ENCODE measurements at regions not wholly inside any gene's neighbourhood (a gene's known extent, or its start where the extent isn't known, plus 50 kb on each side); places are given as distances from the start of the nearest gene placed in this dataset.

DNA sequence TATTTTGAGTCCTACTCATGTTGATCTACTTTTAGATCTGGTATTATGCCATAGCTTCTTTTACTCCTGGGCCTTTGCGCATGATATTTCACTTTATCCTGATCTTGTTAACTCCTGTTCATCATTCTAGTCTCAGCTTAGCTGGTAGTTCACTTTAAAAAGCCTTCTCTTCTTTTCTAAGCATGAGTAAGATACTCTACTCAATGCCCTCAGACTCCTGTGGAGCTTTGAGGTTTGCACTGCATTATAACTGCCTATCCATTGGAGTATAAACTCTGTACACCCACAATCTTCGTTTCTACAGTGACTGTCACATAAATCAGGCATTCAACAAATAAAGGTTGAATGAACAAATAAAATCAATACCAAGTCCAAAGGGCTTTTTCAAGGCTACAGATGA, 357.9 kb upstream of the KCNH8 start:
- TF ChIP-seq, protein P1, sequence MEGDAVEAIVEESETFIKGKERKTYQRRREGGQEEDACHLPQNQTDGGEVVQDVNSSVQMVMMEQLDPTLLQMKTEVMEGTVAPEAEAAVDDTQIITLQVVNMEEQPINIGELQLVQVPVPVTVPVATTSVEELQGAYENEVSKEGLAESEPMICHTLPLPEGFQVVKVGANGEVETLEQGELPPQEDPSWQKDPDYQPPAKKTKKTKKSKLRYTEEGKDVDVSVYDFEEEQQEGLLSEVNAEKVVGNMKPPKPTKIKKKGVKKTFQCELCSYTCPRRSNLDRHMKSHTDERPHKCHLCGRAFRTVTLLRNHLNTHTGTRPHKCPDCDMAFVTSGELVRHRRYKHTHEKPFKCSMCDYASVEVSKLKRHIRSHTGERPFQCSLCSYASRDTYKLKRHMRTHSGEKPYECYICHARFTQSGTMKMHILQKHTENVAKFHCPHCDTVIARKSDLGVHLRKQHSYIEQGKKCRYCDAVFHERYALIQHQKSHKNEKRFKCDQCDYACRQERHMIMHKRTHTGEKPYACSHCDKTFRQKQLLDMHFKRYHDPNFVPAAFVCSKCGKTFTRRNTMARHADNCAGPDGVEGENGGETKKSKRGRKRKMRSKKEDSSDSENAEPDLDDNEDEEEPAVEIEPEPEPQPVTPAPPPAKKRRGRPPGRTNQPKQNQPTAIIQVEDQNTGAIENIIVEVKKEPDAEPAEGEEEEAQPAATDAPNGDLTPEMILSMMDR (IDR thresholded peaks at IDR 0.05; ENCODE audit: borderline replicate concordance, insufficient read depth, low read depth, low read length) = no peak
- no peak overlapping the region for H3K4me3 ChIP-seq (ENCODE audit: low read depth, low read length)

DNA sequence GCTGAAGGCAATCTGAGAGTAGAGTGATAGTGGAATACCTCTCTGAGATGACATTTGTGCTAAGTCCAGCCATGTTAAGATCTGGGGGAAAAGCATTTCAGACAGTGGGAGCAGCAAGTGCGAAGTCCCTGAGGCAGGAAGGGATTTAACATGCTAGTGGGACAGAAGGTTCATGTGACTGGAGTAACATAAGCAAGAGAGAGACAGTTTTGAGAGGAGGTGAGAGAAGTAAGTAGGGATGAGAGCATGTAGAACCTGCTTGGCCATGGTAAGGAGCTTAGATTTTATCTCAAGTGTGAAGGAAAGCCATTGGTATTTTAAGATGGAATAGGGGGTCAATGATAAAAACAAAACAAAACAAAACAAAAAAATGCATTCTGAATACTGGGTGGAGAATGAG, 358.6 kb upstream of the KCNH8 start:
- TF ChIP-seq, protein P1 (IDR thresholded peaks at IDR 0.05; ENCODE audit: borderline replicate concordance, insufficient read depth, low read depth, low read length) = no peak
- H3K4me3 ChIP-seq (ENCODE audit: low read depth, low read length) = no peak overlapping the region

DNA sequence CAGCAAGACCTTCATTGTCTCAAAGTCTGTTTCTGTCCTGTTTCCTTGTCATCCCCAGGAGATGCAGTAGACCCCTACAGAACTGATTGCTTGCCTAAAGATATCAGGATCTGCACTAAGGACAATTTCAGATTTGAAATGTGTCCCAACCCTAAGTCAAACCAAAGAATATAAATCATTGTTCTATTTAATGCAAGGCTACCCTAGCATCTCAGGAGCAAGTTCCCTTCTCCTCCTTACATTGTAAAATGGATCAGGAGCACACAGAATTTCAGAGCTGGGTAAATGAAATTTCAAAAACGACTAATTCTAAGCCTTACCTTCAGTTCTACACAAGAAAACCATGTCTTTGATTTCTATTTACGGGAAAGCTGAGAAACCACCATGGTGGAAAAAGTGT, 360.9 kb upstream of the KCNH8 start:
- no peak overlapping the region for H3K4me3 ChIP-seq (ENCODE audit: low read depth, low read length)
- TF ChIP-seq, protein P1 (IDR thresholded peaks at IDR 0.05; ENCODE audit: borderline replicate concordance, insufficient read depth, low read depth, low read length) = no peak

DNA sequence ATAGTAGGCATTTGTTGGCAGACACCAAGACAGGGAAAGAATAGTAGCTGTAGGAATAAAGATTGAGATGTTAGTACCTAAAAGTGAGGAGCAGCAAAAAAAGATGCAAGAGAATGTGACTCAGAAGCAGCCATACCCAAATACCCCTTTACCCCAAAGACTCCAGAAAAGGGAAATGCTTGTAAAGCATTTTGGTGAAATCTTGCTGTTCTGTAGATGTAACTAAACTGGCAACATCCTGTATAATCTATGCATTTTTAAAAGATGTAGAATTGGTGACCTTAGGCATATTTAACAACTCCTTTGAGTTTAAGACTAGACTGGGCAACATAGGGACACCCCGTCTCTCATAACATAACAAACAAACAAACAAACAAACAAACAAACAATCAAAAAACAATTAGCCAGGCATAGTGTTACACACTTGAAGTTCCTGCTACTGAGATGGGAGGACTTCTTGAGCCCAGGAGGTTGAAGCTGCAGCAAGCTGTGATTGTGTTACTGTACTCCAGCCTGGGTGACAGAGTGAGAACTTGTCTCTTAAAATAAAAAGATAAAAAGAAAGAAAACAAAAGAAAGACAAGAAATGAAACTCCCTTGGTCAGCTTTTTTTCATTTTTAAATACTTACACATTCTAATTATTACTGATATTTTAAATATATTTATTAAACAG, 361.5 kb upstream of the KCNH8 start:
- TF ChIP-seq, protein P1 (IDR thresholded peaks at IDR 0.05; ENCODE audit: borderline replicate concordance, insufficient read depth, low read depth, low read length) = no peak
- no peak overlapping the region for H3K4me3 ChIP-seq (ENCODE audit: low read depth, low read length)

DNA sequence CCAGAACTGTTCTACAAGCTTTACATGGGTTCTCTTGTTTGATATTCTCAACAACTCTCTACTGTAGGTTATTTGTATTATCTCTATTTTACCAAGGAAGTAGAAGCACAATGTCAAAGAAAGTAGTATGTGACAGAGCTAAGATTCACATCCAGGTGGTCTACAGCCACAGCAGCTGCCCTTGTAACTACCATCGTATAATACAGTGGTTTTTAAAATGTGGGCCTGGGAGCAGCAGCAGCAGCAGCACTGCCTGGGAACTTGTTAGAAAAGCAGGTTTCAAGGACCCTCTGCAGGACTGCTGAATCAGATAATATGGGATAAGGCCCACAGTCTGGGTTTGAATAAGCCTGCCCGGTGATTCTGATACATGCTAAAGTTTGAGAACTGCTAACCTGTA, 357.1 kb upstream of the SATB1 start:
- H3K4me3 ChIP-seq (ENCODE audit: low read depth, low read length) = no peak overlapping the region
- TF ChIP-seq, protein P1 (IDR thresholded peaks at IDR 0.05; ENCODE audit: borderline replicate concordance, insufficient read depth, low read depth, low read length) = no peak

DNA sequence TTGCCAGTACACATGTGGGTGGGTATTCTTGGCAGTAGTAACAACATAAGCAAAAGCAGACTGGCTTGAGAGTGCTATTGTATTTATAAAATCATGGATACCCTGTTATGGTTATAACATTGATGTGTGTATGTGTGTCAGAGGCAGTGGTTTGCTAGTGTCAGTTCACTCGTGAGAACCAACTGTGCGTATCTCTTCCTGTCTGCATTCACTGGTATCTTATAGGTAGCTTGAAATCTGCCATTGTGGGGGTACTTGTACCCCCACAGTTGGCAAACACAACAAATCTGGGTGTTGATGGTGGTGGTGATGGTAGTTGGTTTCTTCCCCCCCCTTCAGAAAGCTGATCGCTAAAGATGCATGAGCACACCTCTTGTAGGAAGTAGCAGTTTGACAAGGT, 355.8 kb upstream of the SATB1 start:
- TF ChIP-seq, protein P1 (IDR thresholded peaks at IDR 0.05; ENCODE audit: borderline replicate concordance, insufficient read depth, low read depth, low read length) = no peak
- no peak overlapping the region for H3K4me3 ChIP-seq (ENCODE audit: low read depth, low read length)

DNA sequence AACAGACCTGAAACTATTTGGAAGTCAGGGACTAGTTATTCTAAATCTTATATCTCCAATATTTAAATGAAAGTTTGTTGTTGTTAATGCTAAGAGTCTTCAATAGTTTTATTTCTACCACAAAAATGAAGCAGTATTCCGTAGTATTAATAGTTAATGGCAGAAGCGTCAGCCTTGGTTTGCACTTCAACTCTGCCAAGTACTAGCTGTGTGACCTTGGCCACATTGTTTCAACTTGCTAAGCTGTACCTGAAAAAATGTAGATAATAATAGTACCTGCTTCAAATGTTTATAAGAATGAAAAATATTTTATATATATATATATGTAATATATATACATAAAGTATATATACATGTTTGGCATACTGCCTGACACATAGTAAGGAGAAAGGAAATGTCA, 354.6 kb upstream of the SATB1 start:
- TF ChIP-seq, protein P1 (IDR thresholded peaks at IDR 0.05; ENCODE audit: borderline replicate concordance, insufficient read depth, low read depth, low read length) = no peak
- H3K4me3 ChIP-seq (ENCODE audit: low read depth, low read length) = no peak overlapping the region
